ENCODE measurements at regions not wholly inside any gene's neighbourhood (a gene's known extent, or its start where the extent isn't known, plus 50 kb on each side); places are given as distances from the start of the nearest gene placed in this dataset.

- DNase-seq: no peak
Observed at GRCh38 chr10:3355536-3355935, 183.0 kb upstream of the PITRM1 start.

- no peak for DNase-seq
Observed at GRCh38 chr10:3354174-3354900, 181.8 kb upstream of the PITRM1 start.

- DNase-seq: no peak
Observed at GRCh38 chr10:3353235-3353634, 180.7 kb upstream of the PITRM1 start.

- DNase-seq: peak in 1 of 51 donors; percentile 4
Observed at GRCh38 chr10:3350617-3351258, 178.2 kb upstream of the PITRM1 start.

- DNase-seq: no peak
Observed at GRCh38 chr10:3350205-3350604, 177.6 kb upstream of the PITRM1 start.

- no peak for DNase-seq
Observed at GRCh38 chr10:3348564-3348963, 176.0 kb upstream of the PITRM1 start.

GRCh38 chr10:3347413-3348182 lies 175.0 kb upstream of the PITRM1 start:
- DNase-seq: no peak

- peak in 6 of 51 donors; percentile 13 to 33 (median 26) for DNase-seq
Observed at GRCh38 chr10:3346851-3347250, 174.3 kb upstream of the PITRM1 start.

- DNase-seq: no peak
Observed at GRCh38 chr10:3342771-3343170, 170.2 kb upstream of the PITRM1 start.

GRCh38 chr10:3340127-3340730 lies 167.6 kb upstream of the PITRM1 start:
- DNase-seq: no peak

GRCh38 chr10:3339531-3339950 lies 167.0 kb upstream of the PITRM1 start:
- DNase-seq: no peak

- DNase-seq: no peak
Observed at GRCh38 chr10:3339121-3339520, 166.5 kb upstream of the PITRM1 start.

GRCh38 chr10:3337741-3338140 lies 165.2 kb upstream of the PITRM1 start:
- DNase-seq: no peak

- no peak for DNase-seq
Observed at GRCh38 chr10:3336673-3337293, 164.2 kb upstream of the PITRM1 start.

- DNase-seq: no peak
Observed at GRCh38 chr10:3333426-3333825, 160.8 kb upstream of the PITRM1 start.

GRCh38 chr10:3331690-3332230 lies 159.2 kb upstream of the PITRM1 start:
- DNase-seq: no peak

GRCh38 chr10:3331187-3331586 lies 158.6 kb upstream of the PITRM1 start:
- peak in 6 of 51 donors; percentile 10 to 55 (median 24) for DNase-seq

GRCh38 chr10:3330663-3331062 lies 158.1 kb upstream of the PITRM1 start:
- DNase-seq: peak in 2 of 51 donors; percentile 8 to 13

GRCh38 chr10:3325954-3326750 lies 153.6 kb upstream of the PITRM1 start:
- DNase-seq: no peak

GRCh38 chr10:3324612-3325038 lies 152.0 kb upstream of the PITRM1 start:
- no peak for DNase-seq

All from hypothalamus (tissue), 51 donors.